ENCODE measurements at regions not wholly inside any gene's neighbourhood (a gene's known extent, or its start where the extent isn't known, plus 50 kb on each side); places are given as distances from the start of the nearest gene placed in this dataset.

DNA sequence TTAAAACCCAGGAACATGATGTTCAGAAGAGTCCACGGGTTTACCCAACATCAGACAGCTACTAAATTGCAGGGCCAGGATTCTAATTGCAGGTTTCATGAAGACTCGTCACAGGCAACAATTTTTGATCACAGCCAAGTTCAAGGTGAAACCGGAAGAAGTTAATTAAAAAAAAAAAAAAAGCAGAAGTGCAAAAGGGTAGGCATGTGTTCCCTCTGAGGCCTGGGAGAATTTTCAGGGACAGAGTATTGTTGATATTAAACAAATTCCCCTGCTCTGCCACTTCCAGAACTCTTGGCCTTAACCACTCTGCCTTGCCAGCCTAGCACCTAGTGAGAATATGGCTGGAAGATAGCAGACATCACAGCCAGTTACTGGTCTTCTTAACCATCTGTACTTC lies 99.4 kb upstream of the TRIB2 start:
- Histone ChIP-seq H3K9ac (replicated peaks; ENCODE audit: extremely low read depth, insufficient read depth, low read length) (no peak overlapping the region), H3K27me3 (ENCODE audit: control insufficient read depth in 2 of 2, insufficient read depth in 2 of 2, low read length in 2 of 2) (no peaks in the 10 kb centered on the region), H3K36me3 (ENCODE audit: control insufficient read depth in 2 of 2, extremely low read depth in 1 of 2, insufficient read depth in 2 of 2, low read length in 2 of 2) (no peaks in the 10 kb centered on the region), H3K4me1 (ENCODE audit: control insufficient read depth, extremely low read depth, insufficient read depth, low read length) (no peaks in the 10 kb centered on the region), H3K9me1 (replicated peaks; ENCODE audit: control insufficient read depth, extremely low read depth, insufficient read depth, low read length) (no peaks in the 10 kb centered on the region), H3K27ac (ENCODE audit: insufficient read depth, low read depth, low read length) (no peak overlapping the region), H2AFZ (ENCODE audit: low read depth, low read length) (no peak overlapping the region), H3K4me2 (ENCODE audit: insufficient read depth, low read length) (no peak overlapping the region), H3K79me2 (ENCODE audit: control insufficient read depth, insufficient read depth, low read length) (no peaks in the 10 kb centered on the region), H3K9me3 (replicated peaks; ENCODE audit: control insufficient read depth, insufficient read depth, low read length) (no peaks in the 10 kb centered on the region), H3K4me3 (replicated peaks in 1 of 3; ENCODE audit: insufficient read depth in 1 of 3, low read depth in 1 of 3, low read length in 3 of 3) (no peak overlapping the region), H4K20me1 (replicated peaks; ENCODE audit: control insufficient read depth, extremely low read depth, insufficient read depth, low read length) (no peaks in the 10 kb centered on the region)
- dilution Hi-C loops (cut with MboI; ENCODE audit: extremely low pct_ligation_motif_present, low sequenced_read_pairs) (no loop called here), intact Hi-C loops (cut with micrococcal nuclease) (no loop called here)
- TF ChIP-seq, protein P1, sequence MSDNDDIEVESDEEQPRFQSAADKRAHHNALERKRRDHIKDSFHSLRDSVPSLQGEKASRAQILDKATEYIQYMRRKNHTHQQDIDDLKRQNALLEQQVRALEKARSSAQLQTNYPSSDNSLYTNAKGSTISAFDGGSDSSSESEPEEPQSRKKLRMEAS (IDR thresholded peaks at IDR 0.05; ENCODE audit: insufficient read depth, insufficient read length), result no peak
- no peak for TF ChIP-seq MYC (IDR thresholded peaks at IDR 0.05; ENCODE audit: low read depth, low read length)
- TF ChIP-seq JUN (IDR thresholded peaks at IDR 0.05; ENCODE audit: borderline replicate concordance, insufficient read depth, insufficient read length, low read depth), result no peak
- TF ChIP-seq GATA2 (IDR thresholded peaks at IDR 0.05; ENCODE audit: insufficient read depth, insufficient read length, low read depth, low read length), result no peak
- no peak for TF ChIP-seq POLR2A (IDR thresholded peaks at IDR 0.05; ENCODE audit: low read depth, low read length)
- CTCF ChIA-PET, result no interaction called here
- DNase-seq (ENCODE audit: low read depth, low spot score) (no peak), FAIRE-seq (no peak)
- POLR2A ChIA-PET, result no interaction called here
- no TSS peak for BruUV-seq (replicated peaks)

DNA sequence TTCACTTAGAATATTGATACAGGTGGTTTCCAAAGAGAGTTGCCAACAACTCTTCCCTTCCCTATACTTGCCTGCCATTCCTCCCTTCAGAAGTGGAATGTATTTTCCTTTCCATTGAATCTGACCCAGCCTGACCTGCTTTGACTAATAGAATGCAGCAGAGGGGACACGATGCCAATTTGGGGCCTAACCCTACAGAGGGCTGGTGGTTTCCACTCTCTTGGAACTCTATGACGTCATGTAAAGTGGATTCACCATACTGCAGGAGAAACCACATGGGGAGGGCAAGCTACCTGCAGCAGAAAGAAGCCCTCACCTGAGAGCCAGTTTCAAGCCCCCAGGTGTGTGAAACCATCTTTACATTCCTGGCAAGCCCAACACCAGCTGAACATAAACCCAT lies 98.9 kb upstream of the TRIB2 start:
- Histone ChIP-seq H3K9me3 (replicated peaks; ENCODE audit: control insufficient read depth, insufficient read depth, low read length) (no peaks in the 10 kb centered on the region), H3K4me1 (ENCODE audit: control insufficient read depth, extremely low read depth, insufficient read depth, low read length) (no peaks in the 10 kb centered on the region), H3K27me3 (ENCODE audit: control insufficient read depth in 2 of 2, insufficient read depth in 2 of 2, low read length in 2 of 2) (no peaks in the 10 kb centered on the region), H2AFZ (ENCODE audit: low read depth, low read length) (no peak overlapping the region), H3K27ac (ENCODE audit: insufficient read depth, low read depth, low read length) (no peak overlapping the region), H3K79me2 (ENCODE audit: control insufficient read depth, insufficient read depth, low read length) (no peaks in the 10 kb centered on the region), H3K9ac (replicated peaks; ENCODE audit: extremely low read depth, insufficient read depth, low read length) (no peak overlapping the region), H3K9me1 (replicated peaks; ENCODE audit: control insufficient read depth, extremely low read depth, insufficient read depth, low read length) (no peaks in the 10 kb centered on the region), H3K4me2 (ENCODE audit: insufficient read depth, low read length) (no peak overlapping the region), H3K4me3 (replicated peaks in 1 of 3; ENCODE audit: insufficient read depth in 1 of 3, low read depth in 1 of 3, low read length in 3 of 3) (no peak overlapping the region), H4K20me1 (replicated peaks; ENCODE audit: control insufficient read depth, extremely low read depth, insufficient read depth, low read length) (no peaks in the 10 kb centered on the region), H3K36me3 (ENCODE audit: control insufficient read depth in 2 of 2, extremely low read depth in 1 of 2, insufficient read depth in 2 of 2, low read length in 2 of 2) (no peaks in the 10 kb centered on the region)
- dilution Hi-C loops (cut with MboI; ENCODE audit: extremely low pct_ligation_motif_present, low sequenced_read_pairs), result no loop called here
- ChIA-PET CTCF (no interaction called here), POLR2A (no interaction called here)
- FAIRE-seq (no peak), DNase-seq (ENCODE audit: low read depth, low spot score) (no peak)
- intact Hi-C loops (cut with micrococcal nuclease), result no loop called here
- TF ChIP-seq GATA2 (IDR thresholded peaks at IDR 0.05; ENCODE audit: insufficient read depth, insufficient read length, low read depth, low read length), result no peak
- no TSS peak for BruUV-seq (replicated peaks)

Data from endothelial cell of umbilical vein (primary cell).